ENCODE measurements at regions not wholly inside any gene's neighbourhood (a gene's known extent, or its start where the extent isn't known, plus 50 kb on each side); places are given as distances from the start of the nearest gene placed in this dataset.

DNA sequence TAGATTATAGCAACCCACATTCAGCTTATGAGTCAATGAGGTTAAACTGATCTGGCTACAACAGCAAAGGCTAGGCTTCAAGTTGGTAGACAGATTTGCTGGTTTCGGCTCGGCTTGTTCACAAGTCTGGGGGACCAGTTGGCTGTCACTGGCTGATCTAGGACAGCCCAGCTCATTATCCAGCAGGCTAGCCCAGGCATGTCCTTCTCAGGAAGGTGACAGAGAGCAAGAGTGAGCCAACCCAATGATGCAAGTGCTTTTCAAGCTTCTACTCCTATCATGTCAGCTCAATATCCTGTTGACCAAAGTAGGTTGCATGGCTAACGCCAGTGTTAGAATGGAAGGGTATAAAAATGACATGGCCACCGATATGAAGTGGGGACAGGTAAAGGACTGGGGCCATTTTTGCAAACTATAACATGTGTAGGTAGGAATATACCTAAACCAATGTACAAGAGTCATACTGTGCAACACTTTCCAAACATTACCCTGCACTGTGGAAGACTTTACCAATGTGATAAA lies 220.9 kb upstream of the SOX21 start:
- Histone ChIP-seq H3K27me3 (replicated peaks; ENCODE audit: insufficient read depth) (no peaks in the 10 kb centered on the region; the same call in 1 of the 2 replicates), H3K4me1 (ENCODE audit: insufficient read depth) (no peaks in the 10 kb centered on the region), H3K4me2 (ENCODE audit: unreplicated experiment) (no peak overlapping the region), H3K9me2 (ENCODE audit: insufficient read depth) (no peaks in the 10 kb centered on the region), H3F3A (ENCODE audit: insufficient read depth) (no peaks in the 10 kb centered on the region), H3K4me3 (no peak overlapping the region), H3K9me3 (ENCODE audit: low read depth) (no peaks in the 10 kb centered on the region), H3K79me2 (ENCODE audit: insufficient read depth) (no peaks in the 10 kb centered on the region), H3K27ac (no peak overlapping the region), H2AFZ (no peak overlapping the region), H3K9ac (no peak overlapping the region), H3K36me3 (ENCODE audit: low read depth) (no peaks in the 10 kb centered on the region), H4K20me1 (ENCODE audit: insufficient read depth) (no peaks in the 10 kb centered on the region)
- 29 to 31% methylated on average over 4 of the region's 4 CpGs for WGBS, 2 experiments (ENCODE audit: low coverage in 1 of 2, low lambda C conversion rate in 2 of 2, missing lambda C conversion rate in 2 of 2)
- in situ Hi-C loops (cut with MboI) = no loop called here
- no peak for DNase-seq
- TF ChIP-seq EZH2 (IDR thresholded peaks at IDR 0.05; ENCODE audit: insufficient read depth, poor library complexity, severe bottlenecking) (no peak), EZH2phosphoT487 (IDR thresholded peaks at IDR 0.05; ENCODE audit: insufficient read depth, low read depth) (no peak)

- Histone ChIP-seq H3K9me2 (ENCODE audit: insufficient read depth) (no peaks in the 10 kb centered on the region), H3K9ac (no peak overlapping the region), H3K79me2 (ENCODE audit: insufficient read depth) (no peaks in the 10 kb centered on the region), H3K27me3 (replicated peaks; ENCODE audit: insufficient read depth) (no peaks in the 10 kb centered on the region), H3F3A (ENCODE audit: insufficient read depth) (no peaks in the 10 kb centered on the region), H2AFZ (no peak overlapping the region), H3K4me2 (ENCODE audit: unreplicated experiment) (no peak overlapping the region), H3K9me3 (ENCODE audit: low read depth) (no peaks in the 10 kb centered on the region), H3K4me3 (no peak overlapping the region), H3K36me3 (ENCODE audit: low read depth) (no peaks in the 10 kb centered on the region), H4K20me1 (ENCODE audit: insufficient read depth) (no peaks in the 10 kb centered on the region), H3K4me1 (ENCODE audit: insufficient read depth) (no peaks in the 10 kb centered on the region), H3K27ac (no peak overlapping the region)
- no peak for TF ChIP-seq EZH2phosphoT487 (IDR thresholded peaks at IDR 0.05; ENCODE audit: insufficient read depth, low read depth)
- TF ChIP-seq EZH2 (IDR thresholded peaks at IDR 0.05; ENCODE audit: insufficient read depth, poor library complexity, severe bottlenecking) = no peak
- in situ Hi-C loops (cut with MboI) = no loop called here
- WGBS, 2 experiments (ENCODE audit: low coverage in 1 of 2, low lambda C conversion rate in 2 of 2, missing lambda C conversion rate in 2 of 2) = 23 to 24% methylated on average over 5 of the region's 5 CpGs
- no peak for DNase-seq
These were observed 215.9 kb upstream of the SOX21 start for GRCh38 chr13:94928127-94928775.

- in situ Hi-C loops (cut with MboI) = no loop called here
- Histone ChIP-seq H3K27me3 (replicated peaks; ENCODE audit: insufficient read depth) (no peaks in the 10 kb centered on the region), H3K9me2 (ENCODE audit: insufficient read depth) (no peaks in the 10 kb centered on the region), H3F3A (ENCODE audit: insufficient read depth) (no peaks in the 10 kb centered on the region), H3K27ac (no peak overlapping the region), H3K36me3 (ENCODE audit: low read depth) (no peaks in the 10 kb centered on the region), H3K4me1 (ENCODE audit: insufficient read depth) (no peaks in the 10 kb centered on the region), H4K20me1 (ENCODE audit: insufficient read depth) (no peaks in the 10 kb centered on the region), H3K4me2 (ENCODE audit: unreplicated experiment) (no peak overlapping the region), H3K79me2 (ENCODE audit: insufficient read depth) (no peaks in the 10 kb centered on the region), H3K9me3 (ENCODE audit: low read depth) (no peaks in the 10 kb centered on the region), H2AFZ (no peak overlapping the region), H3K9ac (no peak overlapping the region), H3K4me3 (no peak overlapping the region)
- DNase-seq = no peak
- no peak for TF ChIP-seq EZH2phosphoT487 (IDR thresholded peaks at IDR 0.05; ENCODE audit: insufficient read depth, low read depth)
- TF ChIP-seq EZH2 (IDR thresholded peaks at IDR 0.05; ENCODE audit: insufficient read depth, poor library complexity, severe bottlenecking) = no peak
- 58 to 62% methylated on average over 3 of the region's 3 CpGs for WGBS, 2 experiments (ENCODE audit: low coverage in 1 of 2, low lambda C conversion rate in 2 of 2, missing lambda C conversion rate in 2 of 2)
These were observed 212.9 kb upstream of the SOX21 start for GRCh38 chr13:94925263-94925662.

- Histone ChIP-seq H3K79me2 (ENCODE audit: insufficient read depth) (no peaks in the 10 kb centered on the region), H3K4me1 (ENCODE audit: insufficient read depth) (no peaks in the 10 kb centered on the region), H3K9ac (no peak overlapping the region), H3K9me3 (ENCODE audit: low read depth) (no peaks in the 10 kb centered on the region), H3F3A (ENCODE audit: insufficient read depth) (no peaks in the 10 kb centered on the region), H4K20me1 (ENCODE audit: insufficient read depth) (no peaks in the 10 kb centered on the region), H2AFZ (no peak overlapping the region), H3K27ac (no peak overlapping the region), H3K36me3 (ENCODE audit: low read depth) (no peaks in the 10 kb centered on the region), H3K4me2 (ENCODE audit: unreplicated experiment) (no peak overlapping the region), H3K9me2 (ENCODE audit: insufficient read depth) (no peaks in the 10 kb centered on the region), H3K4me3 (no peak overlapping the region), H3K27me3 (replicated peaks; ENCODE audit: insufficient read depth) (no peaks in the 10 kb centered on the region)
- DNase-seq = no peak
- in situ Hi-C loops (cut with MboI) = no loop called here
- WGBS, 2 experiments (ENCODE audit: low coverage in 1 of 2, low lambda C conversion rate in 2 of 2, missing lambda C conversion rate in 2 of 2) = 16 to 20% methylated on average over 4 of the region's 4 CpGs
- TF ChIP-seq EZH2 (IDR thresholded peaks at IDR 0.05; ENCODE audit: insufficient read depth, poor library complexity, severe bottlenecking) (no peak), EZH2phosphoT487 (IDR thresholded peaks at IDR 0.05; ENCODE audit: insufficient read depth, low read depth) (no peak)
These were observed 208.8 kb upstream of the SOX21 start for GRCh38 chr13:94921181-94921580.
